SK-N-SH treated with all-trans-retinoic acid at 6 μM for 48 hours (cell line): ENCODE measurements at regions not wholly inside any gene's neighbourhood (a gene's known extent, or its start where the extent isn't known, plus 50 kb on each side); places are given as distances from the start of the nearest gene placed in this dataset.

Experiments used
- ATAC-seq: fragments of 200-7000 bp; cut with Tn5 transposase; 3 replicates; pipeline ENCODE4 v1.9.1; 2020; ENCODE audit warnings: mild to moderate bottlenecking, moderate library complexity
- ARNTL ChIP-seq: fragments of 450-650 bp; formaldehyde crosslinking; IDR thresholded peaks from 2 replicates; pipeline ENCODE4 v1.5.0; 2020; ENCODE audit warnings: low read depth, mild to moderate bottlenecking, moderate library complexity, borderline replicate concordance
- BACH2 ChIP-seq: fragments of 250-450 bp; sonication (Bioruptor Pico); IDR thresholded peaks from 2 replicates; pipeline ENCODE4 v1.9.0; 2021; ENCODE audit warnings: mild to moderate bottlenecking, borderline replicate concordance
- CSDC2 ChIP-seq: fragments of 250-450 bp; sonication (Bioruptor Pico); IDR thresholded peaks from 2 replicates; pipeline ENCODE4 v1.5.0; 2020; ENCODE audit warnings: mild to moderate bottlenecking, moderate library complexity
- ESRRG ChIP-seq: fragments of 250-450 bp; sonication (Bioruptor Pico); IDR thresholded peaks from 2 replicates; pipeline ENCODE4 v1.6.1; 2021; ENCODE audit warnings: mild to moderate bottlenecking
- GLIS3 ChIP-seq: fragments of 250-450 bp; sonication (Bioruptor Pico); IDR thresholded peaks from 2 replicates; pipeline ENCODE4 v1.5.0; 2020; ENCODE audit warnings: mild to moderate bottlenecking, moderate library complexity
- ISL1 ChIP-seq: fragments of 250-450 bp; sonication (Bioruptor Pico); IDR thresholded peaks from 2 replicates; pipeline ENCODE4 v2.1.2; 2022; ENCODE audit warnings: mild to moderate bottlenecking, moderate library complexity
- OSR1 ChIP-seq: fragments of 250-450 bp; sonication (Bioruptor Pico); IDR thresholded peaks from 2 replicates; pipeline ENCODE4 v1.8.0; 2022; ENCODE audit warnings: moderate library complexity, mild to moderate bottlenecking, inconsistent platforms
- PATZ1 ChIP-seq: fragments of 250-450 bp; sonication (Bioruptor Pico); IDR thresholded peaks from 2 replicates; pipeline ENCODE4 v1.8.0; 2020; ENCODE audit warnings: mild to moderate bottlenecking, moderate library complexity, borderline replicate concordance
- PPARA ChIP-seq: fragments of 250-450 bp; sonication (Bioruptor Pico); IDR thresholded peaks from 2 replicates; pipeline ENCODE4 v1.5.0; 2020; ENCODE audit warnings: mild to moderate bottlenecking, borderline replicate concordance
- RARB ChIP-seq: fragments of 250-450 bp; sonication (Bioruptor Pico); IDR thresholded peaks from 2 replicates; pipeline ENCODE4 v1.8.0; 2021; ENCODE audit warnings: mild to moderate bottlenecking, moderate library complexity
- TCF4 ChIP-seq: fragments of 250-450 bp; sonication (Bioruptor Pico); IDR thresholded peaks from 2 replicates; pipeline ENCODE4 v1.8.0; 2021; ENCODE audit warnings: mild to moderate bottlenecking, moderate library complexity, borderline replicate concordance
- ZC3H10 ChIP-seq: fragments of 250-450 bp; sonication (Bioruptor Pico); IDR thresholded peaks from 2 replicates; pipeline ENCODE4 v1.5.1; 2021; ENCODE audit warnings: mild to moderate bottlenecking, moderate library complexity
- ZFP30 ChIP-seq: fragments of 450-650 bp; formaldehyde crosslinking; IDR thresholded peaks from 2 replicates; pipeline ENCODE4 v1.5.0; 2022; ENCODE audit warnings: mild to moderate bottlenecking, moderate library complexity
- ZNF565 ChIP-seq: fragments of 450-650 bp; formaldehyde crosslinking; conservative IDR thresholded peaks from 2 replicates; pipeline ENCODE4 v1.5.0; 2020; ENCODE audit warnings: low read depth, mild to moderate bottlenecking, moderate library complexity
- ZNF70 ChIP-seq: fragments of 450-650 bp; formaldehyde crosslinking; IDR thresholded peaks from 2 replicates; pipeline ENCODE4 v1.5.0; 2020; ENCODE audit warnings: mild to moderate bottlenecking, moderate library complexity
- ZNF8 ChIP-seq: fragments of 450-650 bp; formaldehyde crosslinking; IDR thresholded peaks from 2 replicates; pipeline ENCODE4 v1.5.0; 2020; ENCODE audit warnings: mild to moderate bottlenecking, moderate library complexity
- TF ChIP-seq, protein P1 (sequence below): fragments of 250-450 bp; sonication (Bioruptor Pico); IDR thresholded peaks from 2 replicates; pipeline ENCODE4 v1.5.0; 2020; ENCODE audit warnings: mild to moderate bottlenecking, moderate library complexity
- TF ChIP-seq, protein P2 (sequence below): fragments of 250-450 bp; sonication (Bioruptor Pico); IDR thresholded peaks from 2 replicates; pipeline ENCODE4 v1.5.1; 2021; ENCODE audit warnings: mild to moderate bottlenecking, moderate library complexity
- TF ChIP-seq, protein P3 (sequence below): fragments of 250-450 bp; sonication (Bioruptor Pico); IDR thresholded peaks from 2 replicates; pipeline ENCODE4 v1.5.1; 2020; ENCODE audit warnings: low read depth, mild to moderate bottlenecking, moderate library complexity

DNA sequence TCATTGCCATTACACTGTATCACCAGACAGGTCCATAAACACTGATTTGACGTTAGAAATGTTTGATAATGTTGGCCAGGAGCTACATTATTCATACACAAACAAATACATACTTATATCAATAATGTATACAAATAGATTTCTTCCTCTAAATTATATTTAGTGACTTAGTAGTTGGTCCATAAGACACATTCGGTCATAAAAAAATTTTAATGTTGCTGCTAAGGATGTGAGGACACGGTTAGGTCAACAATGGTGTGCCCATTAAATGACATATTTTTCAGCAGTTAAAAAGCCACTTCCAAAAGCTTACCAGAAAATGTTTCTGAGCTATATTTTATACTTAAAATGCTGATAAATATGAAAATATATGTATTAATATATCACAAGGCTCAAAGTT is 1148.7 kb upstream of the TMEM132C start:
- ATAC-seq: no peak
- no peak for TF ChIP-seq TCF4 (CRISPR knock-in tag)
- no peak for TF ChIP-seq ISL1 (CRISPR knock-in tag)
- no peak for TF ChIP-seq PATZ1 (CRISPR knock-in tag)
- no peak for TF ChIP-seq ARNTL

DNA sequence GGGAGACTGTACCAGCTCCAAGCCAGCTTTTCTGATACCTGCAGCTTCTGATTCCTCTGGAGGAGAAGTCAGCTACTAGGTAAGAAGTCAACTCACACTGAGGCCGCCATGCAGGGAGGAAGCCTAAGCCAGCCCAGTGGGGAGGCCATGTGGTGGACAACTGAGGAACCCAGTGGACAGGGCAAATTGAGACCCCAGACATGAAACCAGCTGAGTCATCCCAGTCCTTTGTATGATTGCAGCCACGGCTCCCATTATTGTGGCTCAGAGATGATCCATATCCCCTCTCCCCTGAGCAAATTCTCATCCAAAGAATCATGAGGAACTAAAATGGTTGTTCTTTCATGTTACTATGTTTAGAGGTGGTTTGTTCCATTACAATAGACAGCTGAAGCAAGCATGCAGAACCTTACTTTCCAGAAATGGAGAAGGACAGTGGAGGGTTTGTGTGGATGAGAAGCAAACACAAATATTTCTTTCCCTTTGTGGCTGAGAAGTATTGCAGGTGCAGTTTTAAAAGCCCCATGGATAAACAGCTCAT is 1147.3 kb upstream of the TMEM132C start:
- ATAC-seq: no peak
- no peak for TF ChIP-seq GLIS3 (CRISPR knock-in tag)
- TF ChIP-seq, protein P1, sequence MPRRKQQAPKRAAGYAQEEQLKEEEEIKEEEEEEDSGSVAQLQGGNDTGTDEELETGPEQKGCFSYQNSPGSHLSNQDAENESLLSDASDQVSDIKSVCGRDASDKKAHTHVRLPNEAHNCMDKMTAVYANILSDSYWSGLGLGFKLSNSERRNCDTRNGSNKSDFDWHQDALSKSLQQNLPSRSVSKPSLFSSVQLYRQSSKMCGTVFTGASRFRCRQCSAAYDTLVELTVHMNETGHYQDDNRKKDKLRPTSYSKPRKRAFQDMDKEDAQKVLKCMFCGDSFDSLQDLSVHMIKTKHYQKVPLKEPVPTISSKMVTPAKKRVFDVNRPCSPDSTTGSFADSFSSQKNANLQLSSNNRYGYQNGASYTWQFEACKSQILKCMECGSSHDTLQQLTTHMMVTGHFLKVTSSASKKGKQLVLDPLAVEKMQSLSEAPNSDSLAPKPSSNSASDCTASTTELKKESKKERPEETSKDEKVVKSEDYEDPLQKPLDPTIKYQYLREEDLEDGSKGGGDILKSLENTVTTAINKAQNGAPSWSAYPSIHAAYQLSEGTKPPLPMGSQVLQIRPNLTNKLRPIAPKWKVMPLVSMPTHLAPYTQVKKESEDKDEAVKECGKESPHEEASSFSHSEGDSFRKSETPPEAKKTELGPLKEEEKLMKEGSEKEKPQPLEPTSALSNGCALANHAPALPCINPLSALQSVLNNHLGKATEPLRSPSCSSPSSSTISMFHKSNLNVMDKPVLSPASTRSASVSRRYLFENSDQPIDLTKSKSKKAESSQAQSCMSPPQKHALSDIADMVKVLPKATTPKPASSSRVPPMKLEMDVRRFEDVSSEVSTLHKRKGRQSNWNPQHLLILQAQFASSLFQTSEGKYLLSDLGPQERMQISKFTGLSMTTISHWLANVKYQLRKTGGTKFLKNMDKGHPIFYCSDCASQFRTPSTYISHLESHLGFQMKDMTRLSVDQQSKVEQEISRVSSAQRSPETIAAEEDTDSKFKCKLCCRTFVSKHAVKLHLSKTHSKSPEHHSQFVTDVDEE (CRISPR knock-in tag): no peak
- no peak for TF ChIP-seq ZFP30 (CRISPR knock-in tag)
- no peak for TF ChIP-seq PATZ1 (CRISPR knock-in tag)

DNA sequence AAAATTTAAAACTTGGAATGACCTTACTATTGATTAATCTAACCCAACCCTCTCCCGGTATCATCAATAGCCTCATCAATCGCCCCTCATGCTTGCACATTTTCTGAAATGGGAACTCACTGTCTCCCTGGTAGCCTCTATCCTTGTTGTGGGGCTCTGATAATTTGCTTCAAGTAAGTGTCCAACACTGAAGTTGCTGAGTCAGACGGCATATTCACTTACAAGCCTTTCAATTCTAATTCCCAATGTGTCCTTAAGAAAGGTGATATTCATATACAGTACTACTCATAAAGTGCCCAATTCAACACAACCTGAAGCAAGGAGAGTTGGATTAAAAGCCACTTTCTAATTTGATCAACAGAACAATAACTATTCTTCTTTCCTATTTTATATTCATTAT is 1146.1 kb upstream of the TMEM132C start:
- ATAC-seq: no peak
- TF ChIP-seq ZFP30 (CRISPR knock-in tag): no peak
- no peak for TF ChIP-seq ESRRG (CRISPR knock-in tag)
- TF ChIP-seq RARB (CRISPR knock-in tag): no peak
- TF ChIP-seq, protein P2, sequence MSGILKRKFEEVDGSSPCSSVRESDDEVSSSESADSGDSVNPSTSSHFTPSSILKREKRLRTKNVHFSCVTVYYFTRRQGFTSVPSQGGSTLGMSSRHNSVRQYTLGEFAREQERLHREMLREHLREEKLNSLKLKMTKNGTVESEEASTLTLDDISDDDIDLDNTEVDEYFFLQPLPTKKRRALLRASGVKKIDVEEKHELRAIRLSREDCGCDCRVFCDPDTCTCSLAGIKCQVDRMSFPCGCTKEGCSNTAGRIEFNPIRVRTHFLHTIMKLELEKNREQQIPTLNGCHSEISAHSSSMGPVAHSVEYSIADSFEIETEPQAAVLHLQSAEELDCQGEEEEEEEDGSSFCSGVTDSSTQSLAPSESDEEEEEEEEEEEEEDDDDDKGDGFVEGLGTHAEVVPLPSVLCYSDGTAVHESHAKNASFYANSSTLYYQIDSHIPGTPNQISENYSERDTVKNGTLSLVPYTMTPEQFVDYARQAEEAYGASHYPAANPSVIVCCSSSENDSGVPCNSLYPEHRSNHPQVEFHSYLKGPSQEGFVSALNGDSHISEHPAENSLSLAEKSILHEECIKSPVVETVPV: no peak
- no peak for TF ChIP-seq ZNF70 (CRISPR knock-in tag)
- no peak for TF ChIP-seq PPARA
- TF ChIP-seq TCF4 (CRISPR knock-in tag): no peak
- no peak for TF ChIP-seq GLIS3 (CRISPR knock-in tag)
- no peak for TF ChIP-seq ZC3H10 (CRISPR knock-in tag)
- no peak for TF ChIP-seq ZNF8 (CRISPR knock-in tag)
- no peak for TF ChIP-seq OSR1 (CRISPR knock-in tag)
- TF ChIP-seq ZNF565: no peak
- TF ChIP-seq CSDC2: no peak
- TF ChIP-seq, all 23 proteins: peak for 0

DNA sequence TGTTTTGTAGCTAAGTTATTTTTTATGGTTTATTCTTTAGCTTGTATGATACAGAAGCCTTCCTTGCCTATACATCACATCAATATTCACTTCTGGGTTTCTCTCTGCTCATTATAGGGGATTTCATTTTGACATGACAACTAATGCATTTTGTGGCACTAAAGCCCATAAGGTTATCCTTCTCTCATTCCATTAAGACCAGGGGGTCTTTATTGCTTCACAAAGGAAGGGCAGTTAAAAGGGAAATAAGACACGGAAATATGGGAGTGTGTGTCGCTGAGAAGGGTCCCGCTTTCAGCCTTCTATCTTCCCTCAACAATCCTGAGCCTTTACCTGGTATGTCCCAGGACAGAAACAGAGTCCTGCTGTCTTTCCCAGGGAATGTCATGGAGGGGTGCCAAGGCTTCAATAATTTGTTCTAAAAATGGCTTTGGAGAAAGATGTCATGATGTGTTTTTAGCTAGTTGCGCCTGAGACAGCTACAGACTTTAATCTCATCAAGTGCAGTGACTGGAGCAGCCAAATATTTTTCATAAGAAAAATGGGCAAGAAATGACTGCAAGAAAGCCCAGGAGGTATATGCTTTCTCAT is 1145.4 kb upstream of the TMEM132C start:
- TF ChIP-seq, protein P3, sequence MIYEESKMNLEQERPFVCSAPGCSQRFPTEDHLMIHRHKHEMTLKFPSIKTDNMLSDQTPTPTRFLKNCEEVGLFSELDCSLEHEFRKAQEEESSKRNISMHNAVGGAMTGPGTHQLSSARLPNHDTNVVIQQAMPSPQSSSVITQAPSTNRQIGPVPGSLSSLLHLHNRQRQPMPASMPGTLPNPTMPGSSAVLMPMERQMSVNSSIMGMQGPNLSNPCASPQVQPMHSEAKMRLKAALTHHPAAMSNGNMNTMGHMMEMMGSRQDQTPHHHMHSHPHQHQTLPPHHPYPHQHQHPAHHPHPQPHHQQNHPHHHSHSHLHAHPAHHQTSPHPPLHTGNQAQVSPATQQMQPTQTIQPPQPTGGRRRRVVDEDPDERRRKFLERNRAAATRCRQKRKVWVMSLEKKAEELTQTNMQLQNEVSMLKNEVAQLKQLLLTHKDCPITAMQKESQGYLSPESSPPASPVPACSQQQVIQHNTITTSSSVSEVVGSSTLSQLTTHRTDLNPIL (CRISPR knock-in tag): no peak
- TF ChIP-seq BACH2 (CRISPR knock-in tag): no peak
- TF ChIP-seq ARNTL: no peak
- no peak for TF ChIP-seq PPARA
- TF ChIP-seq RARB (CRISPR knock-in tag): no peak
- TF ChIP-seq ZNF8 (CRISPR knock-in tag): no peak
- no peak for TF ChIP-seq ISL1 (CRISPR knock-in tag)
- no peak for TF ChIP-seq ZC3H10 (CRISPR knock-in tag)
- no peak for TF ChIP-seq TCF4 (CRISPR knock-in tag)
- TF ChIP-seq ZFP30 (CRISPR knock-in tag): no peak
- TF ChIP-seq, protein P2: no peak
- no peak for TF ChIP-seq ESRRG (CRISPR knock-in tag)
- TF ChIP-seq ZNF70 (CRISPR knock-in tag): no peak
- no peak for TF ChIP-seq OSR1 (CRISPR knock-in tag)
- ATAC-seq: no peak
